SU-DHL-6 (cell line): ENCODE measurements at regions not wholly inside any gene's neighbourhood (a gene's known extent, or its start where the extent isn't known, plus 50 kb on each side); places are given as distances from the start of the nearest gene placed in this dataset.

Source experiments
- H2AFZ ChIP-seq: fragments of 200-600 bp; sonication (generic); 2 replicates; pipeline ENCODE4 v1.6.1; 2014; ENCODE audit warnings: low read depth, mild to moderate bottlenecking, moderate library complexity, mixed read lengths, antibody characterized with exemption, low read length; ENCODE audit not compliant: severe bottlenecking
- H3F3A ChIP-seq: fragments of 200-600 bp; shearing (Covaris generic); 2 replicates; pipeline ENCODE4 v1.6.0; 2016; ENCODE audit warnings: antibody characterized with exemption, mild to moderate bottlenecking; ENCODE audit not compliant: insufficient read depth
- H3K27ac ChIP-seq: fragments of 200-600 bp; sonication (generic); 2 replicates; pipeline ENCODE4 v1.5.1; 2016; ENCODE audit warnings: low read depth, mild to moderate bottlenecking, low read length, moderate library complexity, mixed read lengths
- H3K27me3 ChIP-seq: fragments of 200-600 bp; sonication (generic), shearing (Covaris generic); 2 replicates; pipeline ENCODE4 v1.6.0; 2014; ENCODE audit warnings: mild to moderate bottlenecking, low read length
- H3K36me3 ChIP-seq: fragments of 200-600 bp; sonication (generic); 2 replicates; pipeline ENCODE4 v1.6.1; 2014; ENCODE audit warnings: mild to moderate bottlenecking, low read length, mixed read lengths
- H3K4me2 ChIP-seq: fragments of 300-600, 200-600 bp; shearing (Covaris generic), sonication (generic); 2 replicates; pipeline ENCODE4 v1.6.0; 2014; ENCODE audit warnings: low read length, low read depth, mild to moderate bottlenecking; ENCODE audit not compliant: poor library complexity, severe bottlenecking
- H3K4me3 ChIP-seq: fragments of 200-600 bp; sonication (generic); 2 replicates; pipeline ENCODE4 v1.5.1; 2014; ENCODE audit warnings: antibody characterized with exemption, low read length, mild to moderate bottlenecking, mixed read lengths; ENCODE audit not compliant: insufficient read depth, poor library complexity, severe bottlenecking
- H3K79me2 ChIP-seq: fragments of 200-600 bp; sonication (generic); 2 replicates; pipeline ENCODE4 v1.6.1; 2014; ENCODE audit warnings: mild to moderate bottlenecking, low read length, moderate library complexity; ENCODE audit not compliant: insufficient read depth
- H3K9ac ChIP-seq: fragments of 200-600 bp; sonication (generic); 2 replicates; pipeline ENCODE4 v1.7.0; 2014; ENCODE audit warnings: mild to moderate bottlenecking, low read length
- H3K9me2 ChIP-seq: fragments of 200-600 bp; sonication (generic); replicated peaks from 2 replicates; pipeline ENCODE4 v1.6.1; 2014; ENCODE audit warnings: low read length; ENCODE audit not compliant: insufficient read depth
- H3K9me3 ChIP-seq: fragments of 200-600 bp; sonication (generic); 2 replicates; pipeline ENCODE4 v1.6.1; 2014; ENCODE audit warnings: low read length, mixed read lengths; ENCODE audit not compliant: insufficient read depth
- H4K20me1 ChIP-seq: fragments of 200-600 bp; sonication (generic); 2 replicates; pipeline ENCODE4 v1.6.1; 2014; ENCODE audit warnings: low read depth, mild to moderate bottlenecking, antibody characterized with exemption, low read length, moderate library complexity, mixed read lengths
- CTCF ChIP-seq: fragments of 200-600 bp; sonication (generic); IDR thresholded peaks from one replicate; pipeline ENCODE4 v1.5.1; 2017; ENCODE audit warnings: antibody characterized with exemption, mild to moderate bottlenecking, low read length, moderate library complexity; ENCODE audit not compliant: insufficient read depth, poor library complexity, severe bottlenecking
- EZH2phosphoT487 ChIP-seq: fragments of 200-600 bp; sonication (generic), shearing (Covaris generic); conservative IDR thresholded peaks from 2 replicates; pipeline ENCODE4 v1.6.1; 2018; ENCODE audit warnings: mild to moderate bottlenecking, antibody characterized with exemption, low read length, moderate library complexity, mixed read lengths

- Histone ChIP-seq H3K27ac (no peak overlapping the region), H3K9me3 (no peaks in the 10 kb centered on the region), H3K27me3 (no peaks in the 10 kb centered on the region), H3F3A (no peaks in the 10 kb centered on the region), H3K9ac (no peak overlapping the region), H2AFZ (no peak overlapping the region), H4K20me1 (no peaks in the 10 kb centered on the region), H3K79me2 (no peaks in the 10 kb centered on the region), H3K4me2 (no peak overlapping the region), H3K36me3 (no peaks in the 10 kb centered on the region), H3K9me2 (no peaks in the 10 kb centered on the region), H3K4me3 (no peak overlapping the region)
- TF ChIP-seq EZH2phosphoT487 (no peak), CTCF (no peak)
These were observed 121.2 kb downstream of the TTLL2 start for GRCh38 chr6:167446046-167446445.

GRCh38 chr6:167446971-167447370, 122.1 kb downstream of the TTLL2 start:
- Histone ChIP-seq H3K27me3 (no peaks in the 10 kb centered on the region), H3K79me2 (no peaks in the 10 kb centered on the region), H3F3A (no peaks in the 10 kb centered on the region), H2AFZ (no peak overlapping the region), H4K20me1 (no peaks in the 10 kb centered on the region), H3K9me2 (no peaks in the 10 kb centered on the region), H3K36me3 (no peaks in the 10 kb centered on the region), H3K9me3 (no peaks in the 10 kb centered on the region), H3K9ac (no peak overlapping the region), H3K4me2 (no peak overlapping the region), H3K4me3 (no peak overlapping the region), H3K27ac (no peak overlapping the region)
- TF ChIP-seq CTCF (no peak), EZH2phosphoT487 (no peak)

GRCh38 chr6:167448378-167448777, 123.5 kb downstream of the TTLL2 start:
- Histone ChIP-seq H2AFZ (no peak overlapping the region), H3K27ac (no peak overlapping the region), H3K36me3 (no peaks in the 10 kb centered on the region), H3K4me2 (no peak overlapping the region), H3F3A (no peaks in the 10 kb centered on the region), H3K9ac (no peak overlapping the region), H3K4me3 (no peak overlapping the region), H3K27me3 (no peaks in the 10 kb centered on the region), H4K20me1 (no peaks in the 10 kb centered on the region), H3K9me3 (no peaks in the 10 kb centered on the region), H3K9me2 (no peaks in the 10 kb centered on the region), H3K79me2 (no peaks in the 10 kb centered on the region)
- no peak for TF ChIP-seq CTCF
- no peak for TF ChIP-seq EZH2phosphoT487
